A549 (cell line): ENCODE measurements at regions not wholly inside any gene's neighbourhood (a gene's known extent, or its start where the extent isn't known, plus 50 kb on each side); places are given as distances from the start of the nearest gene placed in this dataset.
A peak's percentile ranks its signal among the peaks of the same experiment; 100 is the strongest.

Source experiments
- ATAC-seq, 2 experiments: fragments of 200-7000 bp in 1 of 2; fragments of >200 bp in 1 of 2; cut with Nextera tagmentation in 1 of 2; cut with Tn5 transposase in 1 of 2; 3 replicates each; pipeline versions ENCODE4 v1.8.0 to v1.9.1; 2018 to 2020; ENCODE audit warnings: mild to moderate bottlenecking in 1 of 2, moderate library complexity in 1 of 2
- CTCF ChIA-PET: fragments of 300-600 bp; sonication (Branson Sonifier 250); formaldehyde crosslinking; extraction: SDS; loops from one replicate; lab custom pipeline; 2021; ENCODE audit warnings: antibody characterized with exemption, inconsistent platforms; lab: Yijun Ruan, JAX
- POLR2A ChIA-PET: fragments of 350-600 bp; formaldehyde crosslinking; extraction: SDS; loops from one replicate; lab custom pipeline; 2021; ENCODE audit warnings: antibody characterized with exemption, inconsistent platforms; lab: Yijun Ruan, JAX
- DNase-seq, 2 experiments: peaks; one replicate each; pipeline versions ENCODE4 v3.0.0 to v3.0.0-alpha.2; 2011 to 2016; ENCODE audit warnings: low read depth in 1 of 2, low spot score in 1 of 2
- FAIRE-seq: peaks from 2 replicates; lab custom pipeline; 2011; peaks lifted over from hg19 to GRCh38; lab: Jason Lieb, UNC
- H3K27ac ChIP-seq, 2 experiments: fragments of >200 bp; sonication (Bioruptor Twin); formaldehyde crosslinking; 3 replicates each; pipeline ENCODE4 v1.5.1; 2016 to 2017
- H3K4me1 ChIP-seq: fragments of >200 bp; sonication (Bioruptor Twin); formaldehyde crosslinking; 3 replicates; pipeline ENCODE4 v1.6.1; 2016
- H3K4me2 ChIP-seq: fragments of >200 bp; sonication (Bioruptor Twin); formaldehyde crosslinking; 3 replicates; pipeline ENCODE4 v1.6.1; 2016
- H3K4me3 ChIP-seq: fragments of >200 bp; sonication (Bioruptor Twin); formaldehyde crosslinking; 3 replicates; pipeline ENCODE4 v1.5.1; 2016
- H3K9me3 ChIP-seq: fragments of >200 bp; sonication (Bioruptor Twin); formaldehyde crosslinking; 3 replicates; pipeline ENCODE4 v1.6.1; 2016
- BHLHE40 ChIP-seq: IDR thresholded peaks from 2 replicates; pipeline ENCODE4 v1.6.1; 2012; ENCODE audit warnings: low read depth, low read length, inconsistent platforms
- CHD2 ChIP-seq: fragments of 150-350 bp; IDR thresholded peaks from 2 replicates; pipeline ENCODE4 v1.6.1; 2014; ENCODE audit warnings: low read length; ENCODE audit not compliant: partially characterized antibody
- EHF ChIP-seq: fragments of 250-450 bp; sonication (Bioruptor Pico); IDR thresholded peaks from 2 replicates; pipeline ENCODE4 v1.5.0; 2020; ENCODE audit warnings: mild to moderate bottlenecking
- EHMT2 ChIP-seq: fragments of 200-600 bp; sonication (generic); IDR thresholded peaks from 2 replicates; pipeline ENCODE4 v1.6.1; 2016; ENCODE audit warnings: antibody characterized with exemption, low read depth, mild to moderate bottlenecking, moderate library complexity
- ELK1 ChIP-seq: fragments of 150-350 bp; IDR thresholded peaks from 2 replicates; pipeline ENCODE4 v1.6.1; 2014; ENCODE audit warnings: low read depth, mild to moderate bottlenecking, low read length
- ESRRA ChIP-seq: fragments of 150-350 bp; IDR thresholded peaks from 2 replicates; pipeline ENCODE4 v1.6.1; 2014; ENCODE audit warnings: mild to moderate bottlenecking, low read length, borderline replicate concordance
- FOSL2 ChIP-seq, 2 experiments: fragments of 450-650 bp in 1 of 2; fragments of >200 bp in 1 of 2; sonication (Bioruptor Twin) in 1 of 2; formaldehyde crosslinking; IDR thresholded peaks; 2 replicates each; pipeline versions ENCODE4 v1.5.0 to v1.6.1; 2016 to 2020; ENCODE audit warnings: mild to moderate bottlenecking in 1 of 2, moderate library complexity in 1 of 2
- HEYL ChIP-seq: fragments of 250-450 bp; sonication (Bioruptor Pico); IDR thresholded peaks from 2 replicates; pipeline ENCODE4 v1.8.0; 2021; ENCODE audit warnings: mild to moderate bottlenecking, moderate library complexity
- HOXA7 ChIP-seq: fragments of 250-450 bp; sonication (Bioruptor Pico); IDR thresholded peaks from 2 replicates; pipeline ENCODE4 v1.5.0; 2020; ENCODE audit warnings: mild to moderate bottlenecking, moderate library complexity
- HOXB13 ChIP-seq: fragments of 250-450 bp; sonication (Bioruptor Pico); IDR thresholded peaks from 2 replicates; pipeline ENCODE4 v1.5.0; 2020; ENCODE audit warnings: low read depth, mild to moderate bottlenecking, moderate library complexity
- JUN ChIP-seq, 2 experiments: fragments of >200 bp; sonication (Bioruptor Twin); formaldehyde crosslinking; IDR thresholded peaks; 2 replicates in 1 of 2; 3 replicates in 1 of 2; pipeline ENCODE4 v1.6.1; 2016 to 2017
- JUNB ChIP-seq: fragments of >200 bp; sonication (Bioruptor Twin); formaldehyde crosslinking; IDR thresholded peaks from 2 replicates; pipeline ENCODE4 v1.6.1; 2016
- MAZ ChIP-seq: fragments of 150-350 bp; IDR thresholded peaks from 2 replicates; pipeline ENCODE4 v1.6.1; 2014; ENCODE audit warnings: antibody characterized with exemption, low read depth, low read length, borderline replicate concordance
- NPAS2 ChIP-seq: fragments of 250-450 bp; sonication (Bioruptor Pico); IDR thresholded peaks from 2 replicates; pipeline ENCODE4 v1.8.0; 2022; ENCODE audit warnings: mild to moderate bottlenecking, moderate library complexity, borderline replicate concordance
- NR3C1 ChIP-seq: fragments of >200 bp; sonication (Bioruptor Twin); formaldehyde crosslinking; IDR thresholded peaks from 3 replicates; pipeline ENCODE4 v1.6.1; 2017
- POLR2A ChIP-seq: IDR thresholded peaks from 2 replicates; pipeline ENCODE4 v1.6.1; 2012; ENCODE audit warnings: mild to moderate bottlenecking, low read length
- RAD21 ChIP-seq, 2 experiments: fragments of >200 bp in 1 of 2; sonication (Bioruptor Twin) in 1 of 2; formaldehyde crosslinking in 1 of 2; IDR thresholded peaks in 1 of 2; conservative IDR thresholded peaks in 1 of 2; 2 replicates in 1 of 2; 3 replicates in 1 of 2; pipeline ENCODE4 v1.6.1; 2012 to 2018; ENCODE audit warnings: inconsistent platforms in 1 of 2
- RARB ChIP-seq: fragments of 250-450 bp; sonication (Bioruptor Pico); IDR thresholded peaks from 2 replicates; pipeline ENCODE4 v1.8.0; 2021; ENCODE audit warnings: mild to moderate bottlenecking, moderate library complexity
- SREBF2 ChIP-seq: fragments of 450-650 bp; IDR thresholded peaks from 2 replicates; pipeline ENCODE4 v1.6.1; 2014; ENCODE audit warnings: mild to moderate bottlenecking, moderate library complexity
- TFCP2L1 ChIP-seq: fragments of 250-450 bp; sonication (Bioruptor Pico); IDR thresholded peaks from 2 replicates; pipeline ENCODE4 v1.5.0; 2021; ENCODE audit warnings: mild to moderate bottlenecking
- USF2 ChIP-seq: fragments of 450-650 bp; IDR thresholded peaks from 2 replicates; pipeline ENCODE4 v1.6.1; 2014; ENCODE audit warnings: antibody characterized with exemption
- ZC3H11A ChIP-seq: fragments of 450-650 bp; IDR thresholded peaks from 2 replicates; pipeline ENCODE4 v1.6.1; 2014; ENCODE audit warnings: antibody characterized with exemption, mild to moderate bottlenecking
- WGBS: methylation state at CpG from one replicate; pipeline ENCODE4 v1.1.6; 2017; ENCODE audit errors: missing lambda C conversion rate; 5-methylcytosine and 5-hydroxymethylcytosine counted together

GRCh38 chr6:14638906-14639761 is 521.6 kb downstream of the CD83 start:
- no peaks in the 10 kb centered on the region for H3K9me3 ChIP-seq
- POLR2A ChIA-PET, result no interaction called here
- no peak for ATAC-seq
- no peaks in the 10 kb centered on the region for H3K4me1 ChIP-seq
- WGBS, result 47% methylated on average over 13 of the region's 13 CpGs
- CTCF ChIA-PET, result no interaction called here
- peak overlapping the region in 1 of 2 experiments; percentile 39; a peak in 1 of 6 replicates for H3K27ac ChIP-seq
- FAIRE-seq, result no peak
- H3K4me3 ChIP-seq, result no peak overlapping the region
- no peak for DNase-seq
- peak overlapping the region; percentile 18; the same call in 1 of the 3 replicates for H3K4me2 ChIP-seq
- no peak for TF ChIP-seq BHLHE40
- no peak for TF ChIP-seq JUN (IDR thresholded peaks at IDR 0.05)
- TF ChIP-seq HOXA7 (CRISPR knock-in tag), result no peak

- DNase-seq (no peak), ATAC-seq (no peak), FAIRE-seq (no peak)
- ChIA-PET CTCF (no interaction called here), POLR2A (no interaction called here)
- Histone ChIP-seq H3K9me3 (no peaks in the 10 kb centered on the region), H3K27ac (no peak overlapping the region), H3K4me3 (no peak overlapping the region)
- WGBS, result 92% methylated on average over 12 of the region's 12 CpGs
- TF ChIP-seq ESRRA, result no peak
- TF ChIP-seq JUN (IDR thresholded peaks at IDR 0.05), result no peak
- TF ChIP-seq USF2, result no peak
- TF ChIP-seq ELK1, result no peak
- TF ChIP-seq JUNB, result no peak
- TF ChIP-seq, all 56 proteins: peak for 0
- Histone ChIP-seq H3K4me2 (no peak overlapping the region), H3K4me1 (peaks cover 7% of the 10 kb centered on the region; the same call in 1 of the 3 replicates)
Observed at GRCh38 chr6:14639983-14640599, 522.5 kb downstream of the CD83 start.

GRCh38 chr6:14640631-14641030 is 523.1 kb downstream of the CD83 start:
- peaks cover 7% of the 10 kb centered on the region; the same call in 1 of the 3 replicates for H3K4me1 ChIP-seq
- POLR2A ChIA-PET, result no interaction called here
- FAIRE-seq, result no peak
- H3K4me3 ChIP-seq, result no peak overlapping the region
- H3K9me3 ChIP-seq, result no peaks in the 10 kb centered on the region
- no peak for DNase-seq
- CTCF ChIA-PET, result no interaction called here
- TF ChIP-seq ELK1 (no peak), ZC3H11A (no peak), POLR2A (no peak), SREBF2 (no peak), CHD2 (no peak), FOSL2 (IDR thresholded peaks at IDR 0.05) (no peak), FOSL2 (CRISPR knock-in tag; IDR thresholded peaks at IDR 0.05) (no peak), ESRRA (no peak), TFCP2L1 (CRISPR knock-in tag) (no peak), MAZ (no peak), EHMT2 (no peak), NPAS2 (CRISPR knock-in tag) (no peak), RAD21 (conservative IDR thresholded peaks at IDR 0.05 in 1 of 2, IDR thresholded peaks at IDR 0.05 in 1 of 2) (no peak), HOXB13 (CRISPR knock-in tag) (no peak), RARB (CRISPR knock-in tag) (no peak), NR3C1 (no peak), EHF (no peak), HEYL (CRISPR knock-in tag) (no peak), JUN (IDR thresholded peaks at IDR 0.05) (no peak)
- H3K4me2 ChIP-seq, result no peak overlapping the region
- no peak for ATAC-seq
- no peak overlapping the region for H3K27ac ChIP-seq
- WGBS, result 74% methylated on average over 2 of the region's 2 CpGs
